T-helper 17 cell (primary cell): ENCODE measurements at regions not wholly inside any gene's neighbourhood (a gene's known extent, or its start where the extent isn't known, plus 50 kb on each side); places are given as distances from the start of the nearest gene placed in this dataset.

Experiments used
- ATAC-seq: fragments of 150-1000 bp; cut with Tn5 transposase; 2 replicates; pipeline ENCODE4 v1.10.0; 2021; ENCODE audit warnings: mild to moderate bottlenecking, moderate library complexity
- DNase-seq, 3 donors: peaks; one replicate each; pipeline versions ENCODE4 v3.0.0 to v3.0.0-alpha.2; 2020 to 2021
- H3K9me3 ChIP-seq: one replicate; pipeline ENCODE4 v1.7.0; 2013; ENCODE audit warnings: low read length, mild to moderate bottlenecking; ENCODE audit not compliant: control insufficient read depth, poor library complexity, severe bottlenecking
- H3K27ac Mint-ChIP-seq: one replicate; pipeline ENCODE4 v1.8.0; 2022; ENCODE audit warnings: mild to moderate bottlenecking, moderate library complexity, mixed read lengths
- H3K27me3 Mint-ChIP-seq: one replicate; pipeline ENCODE4 v1.8.0; 2022; ENCODE audit warnings: mixed read lengths
- H3K36me3 Mint-ChIP-seq: one replicate; pipeline ENCODE4 v1.8.0; 2022; ENCODE audit warnings: low read depth, mixed read lengths
- H3K4me1 Mint-ChIP-seq: one replicate; pipeline ENCODE4 v1.8.0; 2022; ENCODE audit warnings: mild to moderate bottlenecking, mixed read lengths
- H3K4me3 Mint-ChIP-seq: one replicate; pipeline ENCODE4 v1.8.0; 2022; ENCODE audit warnings: mild to moderate bottlenecking, moderate library complexity, mixed read lengths

GRCh38 chr2:236728916-236729670 is 159.5 kb downstream of the ACKR3 start:
- no peak for ATAC-seq
- Mint-ChIP-seq H3K4me3 (no peak overlapping the region), H3K27ac (no peak overlapping the region)

GRCh38 chr2:236730393-236730792 is 160.8 kb downstream of the ACKR3 start:
- no peaks in the 10 kb centered on the region for H3K9me3 ChIP-seq
- Mint-ChIP-seq H3K4me1 (peaks cover 2% of the 10 kb centered on the region), H3K27me3 (peaks cover 45% of the 10 kb centered on the region), H3K4me3 (no peak overlapping the region), H3K27ac (no peak overlapping the region), H3K36me3 (no peaks in the 10 kb centered on the region)
- DNase-seq = no peak
- ATAC-seq = no peak

More at GRCh38 chr2:236728916-236729670, 159.5 kb downstream of the ACKR3 start:
- Mint-ChIP-seq H3K4me1 (peaks cover 2% of the 10 kb centered on the region), H3K27me3 (peaks cover 45% of the 10 kb centered on the region), H3K36me3 (no peaks in the 10 kb centered on the region)
- no peaks in the 10 kb centered on the region for H3K9me3 ChIP-seq
- no peak for DNase-seq

- peaks cover 2% of the 10 kb centered on the region for H3K4me1 Mint-ChIP-seq
- ATAC-seq (no peak), DNase-seq (no peak)
- H3K27me3 Mint-ChIP-seq = peaks cover 43% of the 10 kb centered on the region
- no peaks in the 10 kb centered on the region for H3K36me3 Mint-ChIP-seq
- no peaks in the 10 kb centered on the region for H3K9me3 ChIP-seq
- H3K4me3 Mint-ChIP-seq = no peak overlapping the region
- no peak overlapping the region for H3K27ac Mint-ChIP-seq
These were observed 162.3 kb downstream of the ACKR3 start for GRCh38 chr2:236731767-236732580.

GRCh38 chr2:236733156-236733555 is 163.5 kb downstream of the ACKR3 start:
- no peak for ATAC-seq
- no peak overlapping the region for H3K4me3 Mint-ChIP-seq
- H3K36me3 Mint-ChIP-seq = no peaks in the 10 kb centered on the region

GRCh38 chr2:236735825-236736238 is 166.2 kb downstream of the ACKR3 start:
- DNase-seq (no peak), ATAC-seq (no peak)
- H3K27me3 Mint-ChIP-seq = peaks cover 29% of the 10 kb centered on the region
- no peaks in the 10 kb centered on the region for H3K9me3 ChIP-seq
- H3K4me3 Mint-ChIP-seq = no peak overlapping the region
- peaks cover 2% of the 10 kb centered on the region for H3K4me1 Mint-ChIP-seq
- no peak overlapping the region for H3K27ac Mint-ChIP-seq
- H3K36me3 Mint-ChIP-seq = no peaks in the 10 kb centered on the region

More at GRCh38 chr2:236733156-236733555, 163.5 kb downstream of the ACKR3 start:
- H3K27me3 Mint-ChIP-seq = peaks cover 40% of the 10 kb centered on the region
- no peak overlapping the region for H3K27ac Mint-ChIP-seq
- no peak for DNase-seq
- H3K4me1 Mint-ChIP-seq = peaks cover 2% of the 10 kb centered on the region
- H3K9me3 ChIP-seq = no peaks in the 10 kb centered on the region

GRCh38 chr2:236738030-236738429 is 168.4 kb downstream of the ACKR3 start:
- ATAC-seq (no peak), DNase-seq (no peak)
- H3K36me3 Mint-ChIP-seq = no peaks in the 10 kb centered on the region
- peaks cover 2% of the 10 kb centered on the region for H3K4me1 Mint-ChIP-seq
- H3K27ac Mint-ChIP-seq = no peak overlapping the region
- H3K4me3 Mint-ChIP-seq = no peak overlapping the region
- H3K9me3 ChIP-seq = no peaks in the 10 kb centered on the region
- H3K27me3 Mint-ChIP-seq = peaks cover 32% of the 10 kb centered on the region

- ATAC-seq = no peak
- no peaks in the 10 kb centered on the region for H3K9me3 ChIP-seq
- Mint-ChIP-seq H3K36me3 (no peaks in the 10 kb centered on the region), H3K4me1 (peaks cover under 1% of the 10 kb centered on the region), H3K27ac (no peak overlapping the region), H3K4me3 (no peak overlapping the region), H3K27me3 (peaks cover 23% of the 10 kb centered on the region)
- DNase-seq = no peak
These were observed 169.3 kb downstream of the ACKR3 start for GRCh38 chr2:236738896-236739295.

- Mint-ChIP-seq H3K4me1 (no peaks in the 10 kb centered on the region), H3K36me3 (no peaks in the 10 kb centered on the region), H3K27ac (no peak overlapping the region), H3K27me3 (peaks cover 21% of the 10 kb centered on the region), H3K4me3 (no peak overlapping the region)
- H3K9me3 ChIP-seq = no peaks in the 10 kb centered on the region
- DNase-seq (no peak), ATAC-seq (no peak)
These were observed 170.0 kb downstream of the ACKR3 start for GRCh38 chr2:236739663-236740062.

GRCh38 chr2:236740506-236740905 is 170.9 kb downstream of the ACKR3 start:
- ATAC-seq (no peak), DNase-seq (no peak)
- H3K9me3 ChIP-seq = no peaks in the 10 kb centered on the region
- H3K27me3 Mint-ChIP-seq = peaks cover 26% of the 10 kb centered on the region
- H3K36me3 Mint-ChIP-seq = no peaks in the 10 kb centered on the region
- no peaks in the 10 kb centered on the region for H3K4me1 Mint-ChIP-seq
- H3K27ac Mint-ChIP-seq = no peak overlapping the region
- H3K4me3 Mint-ChIP-seq = no peak overlapping the region

- no peak overlapping the region for H3K4me3 Mint-ChIP-seq
- H3K27ac Mint-ChIP-seq = no peak overlapping the region
- DNase-seq (no peak), ATAC-seq (no peak)
- H3K9me3 ChIP-seq = no peaks in the 10 kb centered on the region
- H3K36me3 Mint-ChIP-seq = no peaks in the 10 kb centered on the region
- H3K27me3 Mint-ChIP-seq = peaks cover 19% of the 10 kb centered on the region
- H3K4me1 Mint-ChIP-seq = no peaks in the 10 kb centered on the region
These were observed 173.7 kb downstream of the ACKR3 start for GRCh38 chr2:236743039-236743920.

- H3K27me3 Mint-ChIP-seq = peaks cover 25% of the 10 kb centered on the region
These were observed 174.3 kb downstream of the ACKR3 start for GRCh38 chr2:236743921-236744280.

GRCh38 chr2:236744281-236744705 is 174.7 kb downstream of the ACKR3 start:
- no peaks in the 10 kb centered on the region for H3K4me1 Mint-ChIP-seq
- H3K4me3 Mint-ChIP-seq = no peak overlapping the region
- no peaks in the 10 kb centered on the region for H3K36me3 Mint-ChIP-seq
- ATAC-seq (no peak), DNase-seq (no peak)
- H3K27ac Mint-ChIP-seq = no peak overlapping the region
- H3K9me3 ChIP-seq = no peaks in the 10 kb centered on the region
- H3K27me3 Mint-ChIP-seq = peaks cover 29% of the 10 kb centered on the region

More at GRCh38 chr2:236743921-236744280, 174.3 kb downstream of the ACKR3 start:
- DNase-seq (no peak), ATAC-seq (no peak)
- no peaks in the 10 kb centered on the region for H3K9me3 ChIP-seq
- no peaks in the 10 kb centered on the region for H3K36me3 Mint-ChIP-seq
- no peaks in the 10 kb centered on the region for H3K4me1 Mint-ChIP-seq
- no peak overlapping the region for H3K4me3 Mint-ChIP-seq
- H3K27ac Mint-ChIP-seq = no peak overlapping the region

- Mint-ChIP-seq H3K27ac (no peak overlapping the region), H3K4me3 (no peak overlapping the region), H3K36me3 (no peaks in the 10 kb centered on the region), H3K4me1 (no peaks in the 10 kb centered on the region), H3K27me3 (peaks cover 34% of the 10 kb centered on the region)
- H3K9me3 ChIP-seq = no peaks in the 10 kb centered on the region
- no peak for DNase-seq
- no peak for ATAC-seq
These were observed 175.1 kb downstream of the ACKR3 start for GRCh38 chr2:236744716-236745115.
